GM18498 (cell line): ENCODE measurements at regions not wholly inside any gene's neighbourhood (a gene's known extent, or its start where the extent isn't known, plus 50 kb on each side); places are given as distances from the start of the nearest gene placed in this dataset.
A peak's percentile ranks its signal among the peaks of the same experiment; 100 is the strongest.

ENCODE experiments used
- ATAC-seq: cut with Tn5 transposase; IDR thresholded peaks from one replicate; pipeline ENCODE4 v1.9.1; 2021; ENCODE audit warnings: mild to moderate bottlenecking, moderate library complexity; ENCODE audit not compliant: unreplicated experiment

- no peak for ATAC-seq
These were observed 57.9 kb upstream of the EPAS1 start for GRCh38 chr2:46239175-46239846.

DNA sequence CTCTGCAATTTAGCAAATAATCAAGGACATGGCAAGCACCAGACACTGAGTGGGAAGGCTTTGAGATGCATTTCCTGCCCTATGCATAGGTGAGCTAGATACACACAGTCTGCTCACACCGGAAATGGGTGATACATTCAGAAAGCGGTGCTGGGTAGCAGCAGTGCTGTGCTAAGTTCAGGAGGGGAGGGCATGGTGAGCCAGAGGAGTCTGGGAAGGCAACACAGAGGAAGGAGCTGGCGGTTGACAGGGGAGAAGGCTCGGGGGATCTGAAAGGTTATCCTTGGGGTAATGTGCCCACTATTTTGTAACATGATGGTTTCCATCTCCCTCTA lies 57.4 kb upstream of the EPAS1 start:
- ATAC-seq, result no peak

DNA sequence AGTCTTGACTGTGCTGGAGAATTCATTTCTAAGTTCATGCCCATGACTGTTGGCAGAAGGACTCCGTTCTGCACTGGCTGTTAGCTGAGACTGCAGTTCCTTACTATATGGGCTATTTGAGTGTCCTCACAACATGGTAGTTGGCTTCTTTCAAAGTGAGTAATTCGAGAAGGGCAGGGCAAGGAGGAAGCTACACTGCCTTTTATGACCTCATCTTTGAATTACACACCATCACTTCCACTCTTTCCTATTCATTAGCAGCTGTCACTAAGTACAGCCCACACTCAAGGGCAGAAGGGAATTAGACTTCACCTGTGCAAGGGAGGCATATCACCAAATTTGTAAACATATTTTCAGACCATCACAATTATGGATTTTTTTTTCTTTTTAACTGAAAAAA lies 55.9 kb upstream of the EPAS1 start:
- no peak for ATAC-seq

DNA sequence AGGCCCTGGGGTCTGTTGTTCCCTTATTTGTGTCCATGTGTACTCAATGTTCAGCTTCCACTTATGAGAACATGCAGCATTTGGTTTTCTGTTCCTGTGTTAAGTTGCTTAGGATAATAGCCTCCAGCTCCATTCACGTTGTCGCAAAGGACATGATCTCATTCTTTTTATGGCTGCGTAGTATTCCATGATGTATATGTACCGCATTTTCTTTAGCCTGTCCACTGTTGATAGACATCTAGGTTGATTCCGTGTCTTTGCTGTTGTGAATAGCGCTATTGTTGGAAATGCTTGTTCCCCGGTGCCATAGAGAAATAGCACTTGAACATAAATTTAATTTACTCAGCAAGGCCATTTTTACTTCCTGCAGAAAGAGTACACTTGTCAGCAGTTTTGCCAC lies 51.3 kb upstream of the EPAS1 start:
- ATAC-seq, result no peak

GRCh38 chr2:46246790-46247189 lies 50.4 kb upstream of the EPAS1 start:
- ATAC-seq, result peak; percentile 74
